ENCODE measurements at regions not wholly inside any gene's neighbourhood (a gene's known extent, or its start where the extent isn't known, plus 50 kb on each side); places are given as distances from the start of the nearest gene placed in this dataset.
"Not testable (repeated sequence)": the region's sequence is repeated elsewhere in the genome, so short reads cannot be mapped to it uniquely, and the experiment has no call there.

GRCh38 chr15:38128921-38129320 is 123.7 kb upstream of the SPRED1 start:
- DNase-seq = no peak

DNA sequence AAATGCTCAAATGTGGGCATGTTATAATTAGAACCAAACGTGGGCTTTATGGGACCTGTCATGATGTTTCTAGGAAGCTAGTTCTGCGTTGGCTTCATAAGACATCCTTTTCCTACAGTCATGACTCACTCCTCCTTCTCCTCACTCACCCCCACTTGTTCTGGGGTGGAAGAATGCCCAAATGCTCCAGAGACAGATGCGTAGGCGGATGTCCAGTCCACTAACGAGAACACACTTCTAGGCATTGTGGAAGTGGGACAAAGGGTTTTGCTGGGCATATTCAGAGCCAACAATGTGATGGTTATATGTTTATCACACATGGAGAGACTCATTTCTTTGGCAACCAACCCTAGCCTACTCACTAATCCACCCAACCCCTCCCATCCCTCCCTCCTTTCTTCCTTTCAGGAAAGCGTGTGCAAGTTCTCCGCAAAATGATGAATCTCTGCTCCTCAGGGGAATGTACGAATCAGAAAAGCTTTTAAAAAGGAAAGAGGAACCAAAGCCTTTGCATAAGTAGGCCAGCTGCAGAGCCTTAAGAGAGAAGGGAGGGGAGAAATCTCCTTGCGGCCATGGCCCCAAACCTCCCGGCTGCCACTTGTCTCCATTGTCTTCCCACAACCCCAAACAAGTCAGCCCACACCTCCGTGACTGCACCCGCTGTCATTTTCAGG is 123.0 kb upstream of the SPRED1 start:
- DNase-seq = no peak

GRCh38 chr15:38130205-38130567 is 122.5 kb upstream of the SPRED1 start:
- no peak for DNase-seq

DNA sequence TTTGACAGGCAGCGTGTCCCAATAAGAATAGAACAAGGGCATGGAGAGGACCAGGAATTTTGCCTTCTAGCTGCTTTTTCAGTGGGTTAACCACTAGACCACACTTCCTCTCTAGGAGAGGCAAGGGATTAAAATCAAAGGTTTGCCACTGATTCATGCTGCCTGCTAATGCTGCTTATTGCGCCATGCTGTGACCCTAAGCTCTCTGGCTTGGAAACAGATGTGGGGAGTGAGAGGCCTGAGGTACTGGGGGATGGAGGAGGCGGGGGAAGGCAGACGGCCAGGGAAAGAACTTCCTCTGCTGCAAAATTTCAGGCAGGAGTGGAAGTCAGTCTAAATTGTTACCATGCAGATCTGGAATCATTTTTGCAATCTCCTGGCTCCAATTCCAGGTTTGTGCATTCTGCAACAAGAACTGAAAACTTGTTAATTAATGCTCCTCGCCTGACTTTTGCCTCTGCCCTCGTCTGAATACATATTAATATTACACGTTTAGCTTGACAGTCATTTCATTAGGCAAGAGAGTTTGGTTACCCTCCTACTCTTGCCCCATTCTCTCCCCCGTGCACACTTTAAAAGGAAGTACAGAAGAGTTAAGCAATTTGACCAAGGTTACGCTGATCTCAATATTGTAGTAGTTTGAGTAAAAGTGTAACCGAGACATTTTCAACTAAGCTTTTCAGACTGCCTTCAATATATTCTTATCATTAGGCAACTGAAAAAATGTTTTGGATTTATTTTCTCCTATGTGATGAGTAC is 121.7 kb upstream of the SPRED1 start:
- no peak for DNase-seq

DNA sequence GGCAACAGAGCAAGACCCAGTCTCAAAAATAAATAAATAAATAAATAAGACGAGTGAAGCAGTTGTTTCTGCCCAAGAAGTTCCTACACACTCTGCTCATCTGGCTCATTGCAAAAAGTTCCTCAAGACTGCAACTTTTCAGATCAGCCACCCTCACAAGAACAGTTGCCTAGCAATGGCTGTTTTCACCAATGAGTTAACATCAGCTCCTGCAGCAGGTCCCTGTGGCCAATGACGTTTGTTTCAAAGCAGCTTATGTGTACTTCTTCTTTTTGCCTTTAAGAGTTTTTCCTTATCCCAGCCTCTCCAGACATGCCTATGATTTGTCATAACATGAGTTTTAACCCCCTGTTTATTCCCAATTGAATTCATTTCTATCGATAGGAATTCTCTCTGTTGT is 118.4 kb upstream of the SPRED1 start:
- DNase-seq = no peak

DNA sequence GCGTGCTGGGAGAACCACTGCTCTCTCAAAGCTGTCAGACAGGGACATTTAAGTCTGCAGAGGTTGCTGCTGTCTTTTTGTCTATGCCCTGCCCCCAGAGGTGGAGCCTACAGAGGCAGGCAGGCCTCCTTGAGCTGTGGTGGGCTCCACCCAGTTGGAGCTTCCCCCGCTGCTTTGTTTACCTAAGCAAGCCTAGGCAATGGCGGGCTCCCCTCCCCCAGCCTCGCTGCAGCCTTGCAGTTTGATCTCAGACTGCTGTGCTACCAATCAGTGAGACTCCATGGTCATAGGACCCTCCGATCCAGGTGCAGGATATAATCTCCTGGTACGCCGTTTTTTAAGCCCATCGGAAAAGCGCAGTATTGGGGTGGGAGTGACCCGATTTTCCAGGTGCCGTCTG is 110.4 kb upstream of the SPRED1 start:
- DNase-seq = not testable (repeated sequence)

GRCh38 chr15:38144921-38145320 is 107.7 kb upstream of the SPRED1 start:
- no peak for DNase-seq

DNA sequence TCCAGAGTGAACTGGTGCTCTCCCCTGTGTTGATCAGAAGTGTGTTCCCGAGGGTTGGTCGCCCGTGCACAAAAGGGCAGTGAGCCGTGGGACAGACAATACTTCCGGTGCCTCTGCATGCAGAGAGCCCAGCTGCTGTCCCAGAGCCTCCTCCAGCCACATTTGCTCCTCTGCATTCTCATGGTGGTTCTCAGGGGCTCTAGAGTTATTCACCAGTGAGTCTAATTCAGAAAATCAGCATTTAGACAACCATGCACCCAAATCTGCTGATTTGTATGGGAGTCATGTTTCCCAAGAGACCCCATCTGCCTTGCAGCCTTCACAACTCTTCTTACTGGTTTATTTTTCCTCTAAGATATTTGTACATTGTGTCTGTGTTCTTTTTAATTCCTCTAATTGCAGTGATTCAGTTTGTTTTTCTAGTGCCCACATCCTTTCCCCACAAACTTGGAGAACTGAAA is 107.0 kb upstream of the SPRED1 start:
- DNase-seq = no peak

GRCh38 chr15:38147246-38147645 is 105.4 kb upstream of the SPRED1 start:
- DNase-seq = no peak

DNA sequence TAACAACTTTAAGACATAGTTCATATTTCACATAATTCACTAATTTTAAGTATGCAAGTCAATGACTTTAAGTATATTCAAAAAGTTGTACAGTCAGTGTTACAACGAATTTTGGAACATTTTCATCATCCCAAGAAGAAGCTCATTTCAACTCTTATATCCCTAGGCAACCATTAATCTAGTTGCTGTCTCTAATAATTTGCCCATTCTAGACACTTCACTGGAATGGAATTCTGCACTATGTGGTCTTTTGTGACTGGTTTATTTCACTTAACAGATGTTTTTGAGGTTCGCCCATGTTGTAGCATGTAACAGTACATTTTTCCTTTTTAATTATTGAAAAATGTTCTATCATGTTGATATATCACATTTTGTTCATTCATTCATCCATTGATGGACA is 104.2 kb upstream of the SPRED1 start:
- DNase-seq = no peak

- no peak for DNase-seq
These were observed 103.3 kb upstream of the SPRED1 start for GRCh38 chr15:38149315-38149714.

DNA sequence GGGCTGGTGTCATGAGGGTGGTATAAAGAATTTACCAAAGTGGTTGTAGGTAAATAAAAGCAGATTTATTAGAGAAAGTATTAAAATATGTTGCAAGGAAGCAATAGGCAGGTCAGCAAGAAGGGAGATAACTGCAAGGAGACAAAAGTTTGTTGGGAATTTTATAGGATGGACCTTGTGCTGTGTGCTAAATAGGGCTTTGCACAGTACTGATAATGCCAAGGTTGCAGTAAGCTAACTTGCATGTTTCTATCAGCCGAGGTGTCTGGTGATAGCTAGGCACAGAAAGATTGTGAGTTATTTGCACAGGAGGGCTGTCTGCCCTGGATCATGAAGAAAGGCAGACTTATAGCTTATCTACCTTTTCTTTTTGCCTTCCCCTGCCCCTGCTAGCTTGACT is 102.5 kb upstream of the SPRED1 start:
- no peak for DNase-seq

- DNase-seq = no peak
These were observed 101.8 kb upstream of the SPRED1 start for GRCh38 chr15:38150794-38151193.

- DNase-seq = no peak
These were observed 98.9 kb upstream of the SPRED1 start for GRCh38 chr15:38153781-38154180.

DNA sequence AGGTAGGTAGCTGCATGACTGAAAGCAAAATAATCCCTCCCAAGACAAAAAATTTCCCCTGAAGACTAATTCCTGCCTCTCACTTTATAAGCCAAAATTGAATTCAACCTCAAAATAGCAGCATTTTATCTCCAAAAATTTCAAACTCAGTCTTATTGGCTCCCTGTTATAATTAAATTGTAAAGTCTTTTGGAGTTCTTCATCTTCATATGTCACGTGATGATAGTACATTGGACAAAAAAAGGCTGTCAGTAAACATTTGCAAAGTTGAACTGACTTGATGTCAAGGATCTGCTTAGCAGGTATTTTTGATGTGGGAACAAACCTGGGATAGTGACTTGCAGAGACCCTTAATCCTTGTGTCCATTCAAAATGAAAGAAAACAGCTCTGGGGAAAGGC is 98.4 kb upstream of the SPRED1 start:
- DNase-seq = no peak

DNA sequence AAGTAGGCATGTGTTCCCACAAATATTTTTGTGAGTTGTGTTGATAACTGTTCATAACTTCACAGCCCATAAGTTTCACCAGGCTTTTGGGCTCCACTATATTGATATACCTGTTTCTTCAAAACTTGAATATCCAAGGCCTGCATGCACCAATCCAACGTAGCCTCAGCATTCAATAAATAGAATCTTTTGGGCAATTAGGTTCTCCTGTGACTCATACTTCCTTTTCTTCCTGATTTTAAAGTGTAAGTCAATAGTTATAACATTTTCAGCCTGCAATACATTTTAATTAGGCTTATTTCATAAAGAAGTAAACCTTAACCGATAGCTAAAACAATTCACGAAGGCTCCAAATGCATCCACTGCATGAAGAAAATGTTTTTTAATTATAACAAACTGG is 97.8 kb upstream of the SPRED1 start:
- DNase-seq = no peak

DNA sequence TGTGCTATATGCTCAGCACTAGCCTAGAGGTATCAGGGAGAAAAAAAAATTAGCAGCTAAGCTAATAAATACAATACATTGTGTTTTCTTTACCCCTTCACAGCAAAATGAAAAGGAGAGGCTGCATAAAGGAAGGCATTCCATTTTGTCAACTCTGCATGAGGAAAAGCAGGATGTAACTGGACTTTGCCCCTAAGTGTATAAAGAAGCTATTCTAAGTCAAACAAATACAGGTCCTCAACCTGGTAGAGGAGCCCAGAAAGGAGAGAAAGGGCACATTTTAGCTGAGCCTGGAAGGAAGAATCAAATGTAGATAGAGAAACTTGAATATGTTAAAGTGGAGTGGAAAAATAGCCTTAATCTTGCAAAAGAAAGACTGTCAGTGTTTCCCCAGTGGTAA is 89.0 kb upstream of the SPRED1 start:
- no peak for DNase-seq

GRCh38 chr15:38164061-38164460 is 88.6 kb upstream of the SPRED1 start:
- no peak for DNase-seq

DNA sequence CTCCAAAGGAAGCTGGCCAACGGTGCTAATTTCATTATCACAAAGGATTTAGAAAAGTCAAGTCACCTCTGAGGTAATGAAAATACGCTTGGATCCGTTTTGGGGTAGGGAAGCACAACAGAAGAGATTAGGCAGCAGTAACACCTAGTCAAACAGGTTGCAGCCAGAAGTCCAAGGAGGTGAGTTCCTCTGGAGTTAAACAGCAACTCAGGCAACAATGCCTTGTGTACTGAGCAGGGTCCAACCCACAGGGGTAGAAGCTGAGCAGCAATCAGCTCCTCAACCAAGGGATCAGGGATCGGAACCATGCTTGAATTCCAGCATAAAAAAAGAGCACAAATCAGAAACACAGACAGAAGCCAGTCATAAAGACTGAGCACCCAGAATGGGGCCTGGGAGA is 88.1 kb upstream of the SPRED1 start:
- no peak for DNase-seq

DNA sequence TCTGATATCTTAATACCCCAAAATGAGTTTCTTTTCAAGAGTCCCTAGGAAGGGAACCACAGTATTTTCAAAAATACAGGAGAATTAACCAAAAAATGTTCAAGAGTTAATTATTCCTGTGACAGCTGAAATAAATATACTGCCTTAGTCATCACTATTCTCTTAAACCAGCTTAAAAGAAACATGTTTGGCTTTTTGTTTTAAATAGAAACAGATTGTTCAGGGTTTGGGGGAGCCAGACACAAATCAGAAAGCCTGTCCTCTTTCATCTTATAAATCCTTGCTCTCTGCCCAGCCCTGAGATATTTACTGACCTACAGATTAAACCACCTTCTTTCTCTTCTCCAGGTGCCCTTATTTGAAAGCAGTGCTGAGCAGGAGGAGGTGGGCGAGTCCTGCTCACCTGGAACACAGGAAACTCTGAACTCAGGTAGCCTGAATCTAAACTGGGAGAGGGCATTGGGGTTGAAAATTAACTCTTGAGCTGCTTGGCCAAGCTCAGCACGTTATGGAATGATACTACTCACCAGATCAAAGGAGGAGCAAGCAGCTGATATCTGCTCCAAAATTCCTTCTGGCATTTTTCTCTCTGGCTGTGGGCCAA is 84.1 kb upstream of the SPRED1 start:
- no peak for DNase-seq

- DNase-seq = no peak
These were observed 80.7 kb upstream of the SPRED1 start for GRCh38 chr15:38171973-38172372.

DNA sequence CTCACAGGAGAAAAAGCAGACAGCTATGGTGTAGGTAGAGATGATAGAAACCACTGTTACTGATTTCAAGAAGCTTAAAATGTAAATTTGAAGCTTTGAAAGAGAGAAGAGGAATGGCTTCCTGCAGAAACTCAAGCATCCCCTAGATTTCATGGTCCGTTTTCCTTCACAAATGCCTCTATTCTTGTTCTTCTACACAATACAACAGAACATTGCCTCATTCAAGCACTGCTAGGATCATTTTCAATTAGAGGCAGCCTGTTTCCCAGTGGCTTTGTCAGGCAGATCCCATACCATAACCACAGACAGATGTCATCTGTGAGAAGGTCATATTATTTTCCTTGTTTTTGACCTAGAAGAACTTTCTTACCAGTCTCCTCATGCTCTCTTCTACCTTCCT is 77.9 kb upstream of the SPRED1 start:
- no peak for DNase-seq

DNA sequence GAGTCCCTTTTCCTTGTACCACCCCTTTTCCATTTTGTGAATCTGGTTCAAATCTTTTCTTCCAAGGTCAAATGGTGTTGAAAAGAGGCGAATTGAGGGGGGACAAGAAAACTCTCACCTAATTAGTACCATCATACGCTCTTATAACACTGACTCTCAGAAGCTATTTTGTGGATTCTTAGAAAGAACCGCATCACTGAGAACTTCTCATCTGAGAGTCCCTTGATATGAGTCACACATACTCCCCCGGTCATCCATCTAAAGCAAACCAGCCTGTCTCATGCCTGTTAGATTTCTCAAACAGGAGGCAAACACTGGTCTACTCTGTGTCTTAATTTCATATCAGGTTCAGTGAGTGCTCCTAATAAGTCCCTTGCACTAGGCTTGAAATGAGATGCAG is 76.5 kb upstream of the SPRED1 start:
- DNase-seq = no peak

DNA sequence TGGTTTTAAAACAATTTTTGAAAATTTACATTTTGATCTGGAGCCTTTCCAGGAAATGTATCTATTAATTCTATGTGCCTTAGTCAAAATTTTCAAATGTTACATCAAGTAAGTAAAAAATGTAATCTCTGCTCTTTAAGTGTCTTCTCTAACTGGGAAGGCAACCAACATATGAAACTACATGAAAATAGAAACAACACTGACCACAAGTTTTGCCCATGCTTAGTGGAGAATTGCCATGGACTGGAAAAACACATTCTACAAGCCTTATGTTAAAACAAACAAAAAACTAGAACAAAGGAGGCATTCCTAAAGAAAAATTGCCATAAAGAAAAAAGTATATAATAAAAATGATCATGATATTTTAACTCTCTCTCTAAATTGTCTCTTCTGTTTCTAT is 75.9 kb upstream of the SPRED1 start:
- DNase-seq = no peak
